ENCODE measurements at regions not wholly inside any gene's neighbourhood (a gene's known extent, or its start where the extent isn't known, plus 50 kb on each side); places are given as distances from the start of the nearest gene placed in this dataset.

DNA sequence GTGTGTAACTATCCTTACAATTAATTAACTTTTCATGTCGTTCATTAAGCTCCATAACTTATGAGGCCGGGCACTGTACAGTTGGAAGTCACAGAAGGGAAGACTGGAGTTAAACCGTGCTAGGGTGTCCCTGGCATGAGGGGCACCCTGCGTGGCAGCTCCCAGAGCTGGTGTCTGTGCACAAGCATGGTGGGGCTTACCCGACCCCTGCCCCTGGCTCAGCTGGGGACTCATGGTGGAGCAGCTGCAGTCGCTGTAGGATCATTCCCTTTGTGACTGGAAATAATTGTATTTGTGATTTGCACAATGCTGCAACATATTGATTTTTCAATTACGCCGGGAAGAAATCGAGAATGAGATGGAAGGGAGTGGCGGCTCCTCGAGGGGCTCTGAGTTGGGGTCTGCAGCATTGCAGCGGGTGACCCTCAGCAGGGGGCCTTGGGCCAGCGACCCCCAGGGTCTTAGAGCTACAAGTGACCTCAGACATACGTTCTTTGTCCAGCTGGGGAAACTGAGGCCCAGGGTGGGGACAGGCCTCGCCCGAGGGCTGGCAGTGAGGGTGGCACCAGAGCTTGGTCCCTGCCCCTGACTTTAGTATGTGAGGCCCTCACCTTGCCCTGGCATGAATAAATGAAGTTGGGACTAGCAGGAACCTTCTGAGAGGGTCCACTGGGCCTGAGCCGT, 125.4 kb downstream of the KIF26A start:
- H3K27me3 ChIP-seq (ENCODE audit: insufficient read depth, low read length) = no peaks in the 10 kb centered on the region
- H3K4me3 ChIP-seq (ENCODE audit: insufficient read depth, low read length) = no peak overlapping the region
- H3K4me2 ChIP-seq (ENCODE audit: insufficient read depth, low read length) = no peak overlapping the region
- no peaks in the 10 kb centered on the region for H3K36me3 ChIP-seq (ENCODE audit: insufficient read depth, low read length)
- no peak overlapping the region for H3K27ac ChIP-seq (ENCODE audit: low read depth, low read length)
- no peaks in the 10 kb centered on the region for H3K4me1 ChIP-seq (ENCODE audit: insufficient read depth, low read length)
- no peaks in the 10 kb centered on the region for H3K79me2 ChIP-seq (ENCODE audit: insufficient read depth, low read length)
- no peak overlapping the region for H2AFZ ChIP-seq (ENCODE audit: low read length)
- H4K20me1 ChIP-seq (ENCODE audit: insufficient read depth, low read length) = no peaks in the 10 kb centered on the region
- no peak for DNase-seq (ENCODE audit: insufficient read length, low spot score, missing footprints)
- TF ChIP-seq, protein P1, sequence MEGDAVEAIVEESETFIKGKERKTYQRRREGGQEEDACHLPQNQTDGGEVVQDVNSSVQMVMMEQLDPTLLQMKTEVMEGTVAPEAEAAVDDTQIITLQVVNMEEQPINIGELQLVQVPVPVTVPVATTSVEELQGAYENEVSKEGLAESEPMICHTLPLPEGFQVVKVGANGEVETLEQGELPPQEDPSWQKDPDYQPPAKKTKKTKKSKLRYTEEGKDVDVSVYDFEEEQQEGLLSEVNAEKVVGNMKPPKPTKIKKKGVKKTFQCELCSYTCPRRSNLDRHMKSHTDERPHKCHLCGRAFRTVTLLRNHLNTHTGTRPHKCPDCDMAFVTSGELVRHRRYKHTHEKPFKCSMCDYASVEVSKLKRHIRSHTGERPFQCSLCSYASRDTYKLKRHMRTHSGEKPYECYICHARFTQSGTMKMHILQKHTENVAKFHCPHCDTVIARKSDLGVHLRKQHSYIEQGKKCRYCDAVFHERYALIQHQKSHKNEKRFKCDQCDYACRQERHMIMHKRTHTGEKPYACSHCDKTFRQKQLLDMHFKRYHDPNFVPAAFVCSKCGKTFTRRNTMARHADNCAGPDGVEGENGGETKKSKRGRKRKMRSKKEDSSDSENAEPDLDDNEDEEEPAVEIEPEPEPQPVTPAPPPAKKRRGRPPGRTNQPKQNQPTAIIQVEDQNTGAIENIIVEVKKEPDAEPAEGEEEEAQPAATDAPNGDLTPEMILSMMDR (IDR thresholded peaks at IDR 0.05; ENCODE audit: extremely low read depth, low read depth, low read length) = no peak
- no peaks in the 10 kb centered on the region for H3K9me3 ChIP-seq (ENCODE audit: low read depth, low read length)

DNA sequence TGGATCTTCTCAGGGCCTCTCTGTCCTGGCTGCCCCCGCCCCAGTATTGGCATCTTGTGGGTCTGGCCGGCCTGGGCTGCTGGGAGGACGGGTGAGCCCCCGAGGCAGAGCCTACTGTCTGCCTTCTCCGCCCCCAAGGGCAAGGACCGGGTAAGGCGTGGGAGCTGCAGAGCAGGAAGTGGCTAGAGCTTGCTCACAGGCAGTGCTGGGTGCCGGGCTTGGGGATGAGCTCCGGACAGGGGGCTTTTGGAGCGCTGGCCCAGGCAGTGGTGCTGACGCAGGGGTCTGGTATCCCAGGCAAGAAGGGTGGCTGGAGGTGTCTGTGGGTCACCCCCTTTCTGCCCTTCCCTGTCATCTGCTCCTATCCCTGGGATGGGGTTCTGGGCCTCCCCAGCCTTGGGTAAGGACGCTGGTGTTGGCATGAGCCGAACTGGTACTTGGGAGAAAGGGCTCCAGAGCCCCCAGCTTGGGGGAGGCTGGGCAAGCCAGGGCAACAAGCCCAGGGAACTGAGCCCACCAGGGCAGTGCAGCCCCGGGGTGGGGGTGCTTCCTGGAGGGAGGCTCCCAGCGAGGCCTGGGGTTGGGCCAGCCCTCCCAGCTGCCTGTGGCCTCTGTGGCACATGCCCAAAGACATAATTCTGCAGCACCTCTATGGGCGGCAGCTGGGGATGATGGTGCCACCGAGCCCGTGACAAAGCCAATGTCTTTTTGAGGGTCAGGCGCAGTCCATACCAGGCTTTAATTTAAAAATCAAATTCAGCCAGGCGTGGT, 126.3 kb downstream of the KIF26A start:
- Histone ChIP-seq H3K4me3 (ENCODE audit: insufficient read depth, low read length) (no peak overlapping the region), H3K36me3 (ENCODE audit: insufficient read depth, low read length) (no peaks in the 10 kb centered on the region), H3K27me3 (ENCODE audit: insufficient read depth, low read length) (no peaks in the 10 kb centered on the region), H3K4me2 (ENCODE audit: insufficient read depth, low read length) (no peak overlapping the region), H4K20me1 (ENCODE audit: insufficient read depth, low read length) (no peaks in the 10 kb centered on the region), H3K9me3 (ENCODE audit: low read depth, low read length) (no peaks in the 10 kb centered on the region), H3K4me1 (ENCODE audit: insufficient read depth, low read length) (no peaks in the 10 kb centered on the region), H3K79me2 (ENCODE audit: insufficient read depth, low read length) (no peaks in the 10 kb centered on the region), H2AFZ (ENCODE audit: low read length) (no peak overlapping the region), H3K27ac (ENCODE audit: low read depth, low read length) (no peak overlapping the region)
- DNase-seq (ENCODE audit: insufficient read length, low spot score, missing footprints) = peak; percentile 77
- TF ChIP-seq, protein P1 (IDR thresholded peaks at IDR 0.05; ENCODE audit: extremely low read depth, low read depth, low read length) = no peak

DNA sequence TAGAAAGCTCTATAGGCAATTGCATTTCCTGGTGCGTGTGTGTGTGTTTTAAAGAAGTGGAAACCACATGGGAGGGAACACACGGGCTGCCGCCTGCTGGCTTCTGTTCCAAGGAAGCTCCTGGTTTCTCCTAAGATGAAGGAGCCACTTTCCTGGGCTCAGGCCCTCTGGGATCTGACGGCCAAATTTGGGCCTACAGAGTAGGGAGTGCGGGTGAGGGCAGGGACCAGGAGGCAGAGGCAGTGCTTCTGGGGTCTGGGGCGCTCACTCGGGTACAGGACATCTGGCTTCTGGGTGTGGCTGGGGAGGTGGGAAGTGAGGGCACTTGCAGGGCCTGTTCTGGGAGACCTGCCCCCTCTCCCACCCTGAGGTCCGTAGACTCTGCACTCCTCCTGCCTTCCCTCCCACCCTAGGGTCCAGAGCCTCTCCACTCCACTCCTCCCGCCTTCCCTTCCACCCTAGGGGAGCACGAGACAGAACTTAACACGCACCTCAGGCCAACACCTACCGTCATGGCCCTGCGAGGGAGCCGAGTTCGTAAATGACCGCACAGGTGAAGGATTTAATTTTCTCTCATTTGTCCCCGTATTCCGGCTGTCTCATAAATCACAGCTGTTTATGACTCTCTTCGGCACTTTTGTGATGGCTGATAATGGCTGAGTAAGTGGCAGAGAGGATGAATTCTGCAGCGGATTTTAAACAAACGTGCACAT, 127.7 kb downstream of the KIF26A start:
- Histone ChIP-seq H3K9me3 (ENCODE audit: low read depth, low read length) (no peaks in the 10 kb centered on the region), H3K27ac (ENCODE audit: low read depth, low read length) (no peak overlapping the region)
- DNase-seq (ENCODE audit: insufficient read length, low spot score, missing footprints) = no peak

More for the DNA sequence above, 127.7 kb downstream of the KIF26A start:
- H4K20me1 ChIP-seq (ENCODE audit: insufficient read depth, low read length) = no peaks in the 10 kb centered on the region
- H3K4me1 ChIP-seq (ENCODE audit: insufficient read depth, low read length) = no peaks in the 10 kb centered on the region
- H3K79me2 ChIP-seq (ENCODE audit: insufficient read depth, low read length) = no peaks in the 10 kb centered on the region
- no peak overlapping the region for H3K4me3 ChIP-seq (ENCODE audit: insufficient read depth, low read length)
- TF ChIP-seq, protein P1 (IDR thresholded peaks at IDR 0.05; ENCODE audit: extremely low read depth, low read depth, low read length) = no peak
- no peaks in the 10 kb centered on the region for H3K27me3 ChIP-seq (ENCODE audit: insufficient read depth, low read length)
- H2AFZ ChIP-seq (ENCODE audit: low read length) = no peak overlapping the region
- H3K4me2 ChIP-seq (ENCODE audit: insufficient read depth, low read length) = no peak overlapping the region
- no peaks in the 10 kb centered on the region for H3K36me3 ChIP-seq (ENCODE audit: insufficient read depth, low read length)
